Small intestine (tissue), 7 donors: ENCODE measurements at regions not wholly inside any gene's neighbourhood (a gene's known extent, or its start where the extent isn't known, plus 50 kb on each side); places are given as distances from the start of the nearest gene placed in this dataset.

Source experiments
- DNase-seq, 2 donors: peaks; one replicate each; pipeline versions ENCODE4 v3.0.0 to v3.0.0-alpha.2; 2013
- FAIRE-seq: peaks from 2 replicates; lab custom pipeline; 2012; peaks lifted over from hg19 to GRCh38; lab: Jason Lieb, UNC
- H3K27ac ChIP-seq, 3 donors: one replicate each; pipeline ENCODE4 v1.5.1; 2013; ENCODE audit warnings: low read length in 2 of 3, mild to moderate bottlenecking in 2 of 3, control low read depth in 1 of 3, inconsistent platforms in 1 of 3, low read depth in 1 of 3, moderate library complexity in 1 of 3
- H3K27me3 ChIP-seq, 3 donors: one replicate each; pipeline ENCODE4 v1.6.1; 2013; ENCODE audit warnings: low read length in 3 of 3, inconsistent platforms in 1 of 3; ENCODE audit not compliant: control insufficient read depth in 3 of 3, insufficient read depth in 3 of 3
- H3K36me3 ChIP-seq, 3 donors: one replicate each; pipeline ENCODE4 v1.6.1; 2013; ENCODE audit warnings: low read length in 3 of 3, inconsistent platforms in 1 of 3, low read depth in 1 of 3, mild to moderate bottlenecking in 1 of 3, moderate library complexity in 1 of 3; ENCODE audit not compliant: control insufficient read depth in 3 of 3, insufficient read depth in 2 of 3
- H3K4me1 ChIP-seq, 3 donors: one replicate each; pipeline ENCODE4 v1.6.1; 2013; ENCODE audit warnings: low read length in 2 of 3, inconsistent platforms in 1 of 3, low read depth in 1 of 3, mild to moderate bottlenecking in 1 of 3, moderate library complexity in 1 of 3; ENCODE audit not compliant: control insufficient read depth in 3 of 3, insufficient read depth in 2 of 3
- H3K4me3 ChIP-seq, 3 donors: one replicate each; pipeline ENCODE4 v1.5.1; 2013; ENCODE audit warnings: low read length in 3 of 3, control low read depth in 1 of 3, inconsistent platforms in 1 of 3, low read depth in 1 of 3, mild to moderate bottlenecking in 1 of 3, moderate library complexity in 1 of 3
- H3K9me3 ChIP-seq, 2 donors: one replicate each; pipeline ENCODE4 v1.6.1; 2013; ENCODE audit warnings: low read depth in 1 of 2, low read length in 1 of 2; ENCODE audit not compliant: control insufficient read depth in 2 of 2, insufficient read depth in 1 of 2
- WGBS, 3 donors: extraction: QIAGEN DNeasy Blood & Tissue Kit; methylation state at CpG; one replicate each; pipeline ENCODE4 v1.1.7; 2013; 5-methylcytosine and 5-hydroxymethylcytosine counted together
- donor health status: healthy with polysubstance abuse.
- donor health status: control.
- donor health status: control.
- donor health status: Bipolar disorder and iron deficiency.
- donor health status: healthy.

DNA sequence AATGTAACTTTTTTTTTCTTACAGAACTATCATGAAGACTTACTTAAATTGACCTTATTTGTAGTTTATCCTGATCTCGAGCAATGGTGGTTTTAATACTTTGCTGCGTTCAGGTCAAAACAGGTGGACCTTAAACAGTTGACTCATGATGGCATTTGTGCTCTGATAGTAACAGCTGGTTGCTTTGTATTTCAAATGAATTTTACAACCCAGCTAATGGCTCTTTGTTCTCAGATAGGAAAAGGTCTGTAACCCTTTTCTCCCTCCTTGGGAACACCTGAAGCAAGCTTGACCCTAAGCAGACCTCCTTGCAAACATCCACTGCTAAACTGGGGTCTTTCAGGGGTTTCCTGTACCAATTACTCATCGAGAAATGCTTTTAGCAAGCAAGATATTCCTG is 79.2 kb downstream of the F11 start:
- peaks cover 0 to 6% (median 0%) of the 10 kb centered on the region in 3 donors for H3K4me1 ChIP-seq
- peaks cover 0 to 4% of the 10 kb centered on the region in 2 donors for H3K9me3 ChIP-seq
- peak; percentile 47 to 69 for DNase-seq
- H3K27ac ChIP-seq: no peak overlapping the region
- peaks cover 0 to 2% (median 0%) of the 10 kb centered on the region in 3 donors for H3K27me3 ChIP-seq
- FAIRE-seq: no peak
- WGBS, 3 donors: 7 to 32% (median 18%) methylated on average over 3 of the region's 3 CpGs
- no peaks in the 10 kb centered on the region for H3K36me3 ChIP-seq
- H3K4me3 ChIP-seq: no peak overlapping the region

- H3K4me3 ChIP-seq: no peak overlapping the region
- H3K9me3 ChIP-seq: peaks cover 0 to 4% of the 10 kb centered on the region in 2 donors
- no peaks in the 10 kb centered on the region for H3K27me3 ChIP-seq
- peaks cover 0 to 6% (median 0%) of the 10 kb centered on the region in 3 donors for H3K4me1 ChIP-seq
- H3K36me3 ChIP-seq: no peaks in the 10 kb centered on the region
- no peak for FAIRE-seq
- H3K27ac ChIP-seq: no peak overlapping the region
- 73 to 82% (median 82%) methylated on average over 5 of the region's 5 CpGs for WGBS, 3 donors
- no peak for DNase-seq
These were observed 76.6 kb downstream of the F11 start for GRCh38 chr4:186342582-186342981.

- no peak overlapping the region for H3K4me3 ChIP-seq
- FAIRE-seq (no peak), DNase-seq (no peak)
- H3K27me3 ChIP-seq: no peaks in the 10 kb centered on the region
- H3K4me1 ChIP-seq: peaks cover 0 to 6% (median 0%) of the 10 kb centered on the region in 3 donors
- WGBS, 3 donors: 84 to 95% (median 91%) methylated on average over 5 of the region's 5 CpGs
- no peak overlapping the region for H3K27ac ChIP-seq
- no peaks in the 10 kb centered on the region for H3K36me3 ChIP-seq
- peaks cover 0 to 4% of the 10 kb centered on the region in 2 donors for H3K9me3 ChIP-seq
These were observed 75.7 kb downstream of the F11 start for GRCh38 chr4:186341655-186342054.
